Caco-2 (cell line): ENCODE measurements at regions not wholly inside any gene's neighbourhood (a gene's known extent, or its start where the extent isn't known, plus 50 kb on each side); places are given as distances from the start of the nearest gene placed in this dataset.

Source experiments
- BruUV-seq: library from RNA; stranded (reverse); fragments of 400-500 nt; replicated peaks from 2 replicates; lab custom pipeline; 2021; lab: Mats Ljungman, UMichigan
- CTCF ChIA-PET: fragments of 300-600 bp; sonication (Branson Sonifier 250); formaldehyde crosslinking; loops from one replicate; lab custom pipeline; 2022; ENCODE audit warnings: antibody characterized with exemption; lab: Charles Lee
- POLR2A ChIA-PET: fragments of 300-600 bp; sonication (Branson Sonifier 250); formaldehyde crosslinking; loops from one replicate; lab custom pipeline; 2022; ENCODE audit warnings: antibody characterized with exemption; lab: Charles Lee
- DNase-seq, 2 experiments: peaks; one replicate each; pipeline versions ENCODE4 v3.0.0 to v3.0.0-alpha.2; 2020 to 2022
- H3K27me3 ChIP-seq: replicated peaks from 2 replicates; pipeline ENCODE4 v1.6.0; 2011; ENCODE audit warnings: low read length; ENCODE audit not compliant: control insufficient read depth, insufficient read depth
- H3K36me3 ChIP-seq: 2 replicates; pipeline ENCODE4 v1.5.1; 2011; ENCODE audit warnings: low read length; ENCODE audit not compliant: control insufficient read depth, insufficient read depth
- H3K4me1 ChIP-seq: fragments of 250-450 bp; sonication (Bioruptor Pico); 2 replicates; pipeline ENCODE4 v1.5.1; 2020; ENCODE audit warnings: mild to moderate bottlenecking
- H3K4me3 ChIP-seq: 2 replicates; pipeline ENCODE4 v1.5.1; 2011; ENCODE audit warnings: low read depth, mild to moderate bottlenecking, control low read depth, low read length
- H3K9me3 ChIP-seq: fragments of 250-450 bp; sonication (Bioruptor Pico); 2 replicates; pipeline ENCODE4 v1.5.1; 2020; ENCODE audit warnings: mild to moderate bottlenecking, moderate library complexity
- H3K27ac Mint-ChIP-seq: one replicate; pipeline ENCODE4 v1.8.0; 2022; ENCODE audit warnings: mixed read lengths; ENCODE audit not compliant: unreplicated experiment
- H3K27me3 Mint-ChIP-seq: one replicate; pipeline ENCODE4 v1.8.0; 2022; ENCODE audit warnings: mixed read lengths; ENCODE audit not compliant: insufficient read depth, unreplicated experiment
- H3K36me3 Mint-ChIP-seq: one replicate; pipeline ENCODE4 v1.8.0; 2022; ENCODE audit warnings: mild to moderate bottlenecking, mixed read lengths; ENCODE audit not compliant: insufficient read depth, unreplicated experiment
- H3K4me1 Mint-ChIP-seq: one replicate; pipeline ENCODE4 v1.8.0; 2022; ENCODE audit warnings: low read depth, mixed read lengths; ENCODE audit not compliant: unreplicated experiment
- H3K4me3 Mint-ChIP-seq: one replicate; pipeline ENCODE4 v1.8.0; 2022; ENCODE audit warnings: mild to moderate bottlenecking, moderate library complexity, mixed read lengths; ENCODE audit not compliant: unreplicated experiment
- H3K9me3 Mint-ChIP-seq: one replicate; pipeline ENCODE4 v1.8.0; 2022; ENCODE audit warnings: mixed read lengths; ENCODE audit not compliant: unreplicated experiment
- intact Hi-C: fragments of 100-400 bp; cut with micrococcal nuclease; formaldehyde crosslinking; loops from one replicate; pipeline ENCODE4 v1.10.0; 2022; ENCODE audit not compliant: unreplicated experiment
- TF ChIP-seq, protein P1 (sequence below), 2 experiments: fragments of 200-600 bp in 1 of 2; IDR thresholded peaks; 1 replicate in 1 of 2; 2 replicates in 1 of 2; pipeline versions ENCODE4 v1.5.1 to v1.8.0; 2011 to 2022; ENCODE audit warnings: antibody characterized with exemption in 1 of 2, control low read depth in 1 of 2, inconsistent platforms in 1 of 2, low read depth in 1 of 2, low read length in 1 of 2, mild to moderate bottlenecking in 1 of 2, moderate library complexity in 1 of 2; ENCODE audit not compliant: insufficient read depth in 1 of 2, severe bottlenecking in 1 of 2, unreplicated experiment in 1 of 2

DNA sequence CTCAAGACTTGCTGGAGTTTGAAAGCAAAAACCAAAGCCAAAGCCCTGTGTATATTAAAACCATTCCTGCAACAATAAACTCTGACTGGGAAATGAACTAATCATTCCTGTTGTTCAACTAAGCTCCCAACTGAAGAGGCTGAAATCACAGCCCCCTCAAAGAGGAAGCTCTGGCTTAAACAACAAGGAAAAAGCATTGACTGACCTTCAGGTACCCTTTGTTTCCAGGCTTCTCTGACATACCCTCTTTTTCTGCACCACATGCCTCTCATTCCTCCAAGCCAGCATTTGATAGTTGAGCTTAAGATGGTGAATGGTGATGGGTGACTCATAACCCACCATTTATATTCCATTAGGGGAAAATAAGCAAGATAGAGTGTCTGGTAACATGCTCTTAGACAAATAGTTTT, 470.9 kb upstream of the SOX9 start:
- Histone ChIP-seq H3K4me3 (no peak overlapping the region), H3K4me1 (no peaks in the 10 kb centered on the region), H3K9me3 (no peaks in the 10 kb centered on the region), H3K27me3 (no peaks in the 10 kb centered on the region), H3K36me3 (no peaks in the 10 kb centered on the region)
- no peaks in the 10 kb centered on the region for H3K4me1 Mint-ChIP-seq
- peaks cover 13% of the 10 kb centered on the region for H3K9me3 Mint-ChIP-seq
- H3K27ac Mint-ChIP-seq: no peak overlapping the region
- ChIA-PET CTCF (no interaction called here), POLR2A (no interaction called here)
- no peak for DNase-seq
- no TSS peak for BruUV-seq
- TF ChIP-seq, protein P1, sequence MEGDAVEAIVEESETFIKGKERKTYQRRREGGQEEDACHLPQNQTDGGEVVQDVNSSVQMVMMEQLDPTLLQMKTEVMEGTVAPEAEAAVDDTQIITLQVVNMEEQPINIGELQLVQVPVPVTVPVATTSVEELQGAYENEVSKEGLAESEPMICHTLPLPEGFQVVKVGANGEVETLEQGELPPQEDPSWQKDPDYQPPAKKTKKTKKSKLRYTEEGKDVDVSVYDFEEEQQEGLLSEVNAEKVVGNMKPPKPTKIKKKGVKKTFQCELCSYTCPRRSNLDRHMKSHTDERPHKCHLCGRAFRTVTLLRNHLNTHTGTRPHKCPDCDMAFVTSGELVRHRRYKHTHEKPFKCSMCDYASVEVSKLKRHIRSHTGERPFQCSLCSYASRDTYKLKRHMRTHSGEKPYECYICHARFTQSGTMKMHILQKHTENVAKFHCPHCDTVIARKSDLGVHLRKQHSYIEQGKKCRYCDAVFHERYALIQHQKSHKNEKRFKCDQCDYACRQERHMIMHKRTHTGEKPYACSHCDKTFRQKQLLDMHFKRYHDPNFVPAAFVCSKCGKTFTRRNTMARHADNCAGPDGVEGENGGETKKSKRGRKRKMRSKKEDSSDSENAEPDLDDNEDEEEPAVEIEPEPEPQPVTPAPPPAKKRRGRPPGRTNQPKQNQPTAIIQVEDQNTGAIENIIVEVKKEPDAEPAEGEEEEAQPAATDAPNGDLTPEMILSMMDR (IDR thresholded peaks at IDR 0.05; ENCODE audit: insufficient read depth in 1 of 2, low read depth in 1 of 2, low read length in 1 of 2, severe bottlenecking in 1 of 2, unreplicated experiment in 1 of 2): no peak
- H3K36me3 Mint-ChIP-seq: no peaks in the 10 kb centered on the region
- no peaks in the 10 kb centered on the region for H3K27me3 Mint-ChIP-seq
- intact Hi-C loops: no loop called here
- H3K4me3 Mint-ChIP-seq: no peak overlapping the region

DNA sequence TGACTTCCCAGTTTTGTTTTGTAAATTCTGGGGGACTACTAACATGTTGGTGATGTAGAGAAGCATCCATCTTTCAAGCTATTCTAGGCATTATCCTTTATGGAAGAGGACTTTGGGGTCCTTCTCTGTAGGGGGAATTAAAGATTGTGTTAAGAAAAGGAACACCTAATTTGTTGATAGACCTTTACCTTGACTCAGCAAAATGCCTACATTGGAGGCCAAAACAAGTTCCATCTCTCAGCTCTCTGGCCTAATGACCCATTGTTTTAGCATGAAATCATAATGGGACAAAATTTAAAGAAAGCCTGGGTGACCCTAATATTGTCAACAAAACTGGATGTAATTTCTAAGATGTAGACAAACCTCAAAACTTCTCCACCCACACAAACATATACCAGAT, 465.3 kb upstream of the SOX9 start:
- ChIA-PET POLR2A (no interaction called here), CTCF (no interaction called here)
- no peaks in the 10 kb centered on the region for H3K27me3 Mint-ChIP-seq
- DNase-seq: no peak
- TF ChIP-seq, protein P1 (IDR thresholded peaks at IDR 0.05; ENCODE audit: insufficient read depth in 1 of 2, low read depth in 1 of 2, low read length in 1 of 2, severe bottlenecking in 1 of 2, unreplicated experiment in 1 of 2): no peak
- no peak overlapping the region for H3K4me3 Mint-ChIP-seq
- no peaks in the 10 kb centered on the region for H3K4me1 ChIP-seq
- peaks cover 4% of the 10 kb centered on the region; the same call in 1 of the 2 replicates for H3K9me3 ChIP-seq
- no peaks in the 10 kb centered on the region for H3K4me1 Mint-ChIP-seq
- no peak overlapping the region for H3K4me3 ChIP-seq
- no peak overlapping the region for H3K27ac Mint-ChIP-seq
- intact Hi-C loops: no loop called here
- H3K27me3 ChIP-seq: no peaks in the 10 kb centered on the region
- H3K36me3 ChIP-seq: no peaks in the 10 kb centered on the region
- H3K9me3 Mint-ChIP-seq: no peaks in the 10 kb centered on the region
- BruUV-seq: no TSS peak
- no peaks in the 10 kb centered on the region for H3K36me3 Mint-ChIP-seq

- no peaks in the 10 kb centered on the region for H3K36me3 Mint-ChIP-seq
- H3K9me3 Mint-ChIP-seq: no peaks in the 10 kb centered on the region
- no peak for DNase-seq
- Histone ChIP-seq H3K9me3 (peaks cover 4% of the 10 kb centered on the region; the same call in 1 of the 2 replicates), H3K4me3 (no peak overlapping the region), H3K4me1 (no peaks in the 10 kb centered on the region), H3K36me3 (no peaks in the 10 kb centered on the region), H3K27me3 (no peaks in the 10 kb centered on the region)
- H3K27ac Mint-ChIP-seq: no peak overlapping the region
- no TSS peak for BruUV-seq
- ChIA-PET POLR2A (no interaction called here), CTCF (no interaction called here)
- TF ChIP-seq, protein P1 (IDR thresholded peaks at IDR 0.05; ENCODE audit: insufficient read depth in 1 of 2, low read depth in 1 of 2, low read length in 1 of 2, severe bottlenecking in 1 of 2, unreplicated experiment in 1 of 2): no peak
- H3K27me3 Mint-ChIP-seq: no peaks in the 10 kb centered on the region
- intact Hi-C loops: no loop called here
- no peaks in the 10 kb centered on the region for H3K4me1 Mint-ChIP-seq
- no peak overlapping the region for H3K4me3 Mint-ChIP-seq
These were observed 463.6 kb upstream of the SOX9 start for GRCh38 chr17:71656964-71657858.
